AG10803 (cell line): ENCODE measurements at regions not wholly inside any gene's neighbourhood (a gene's known extent, or its start where the extent isn't known, plus 50 kb on each side); places are given as distances from the start of the nearest gene placed in this dataset.

Source experiments
- DNase-seq: peaks from one replicate; pipeline ENCODE4 v3.0.0; 2010; ENCODE audit warnings: low read depth
- H3K4me3 ChIP-seq: 2 replicates; pipeline ENCODE4 v1.5.1; 2011; ENCODE audit warnings: mild to moderate bottlenecking, low read length, control low read depth
- CTCF ChIP-seq: conservative IDR thresholded peaks from 2 replicates; pipeline ENCODE4 v1.5.1; 2011; ENCODE audit warnings: mild to moderate bottlenecking, low read length, control low read depth, inconsistent platforms

GRCh38 chr1:228963795-228964177, 228.5 kb downstream of the RHOU start:
- TF ChIP-seq CTCF = no peak
- no peak overlapping the region for H3K4me3 ChIP-seq
- no peak for DNase-seq

- peak; percentile 85 for DNase-seq
- H3K4me3 ChIP-seq = no peak overlapping the region
- TF ChIP-seq CTCF = no peak
Observed at GRCh38 chr1:228964178-228965089, 229.2 kb downstream of the RHOU start.

GRCh38 chr1:228968891-228969606, 233.8 kb downstream of the RHOU start:
- no peak overlapping the region for H3K4me3 ChIP-seq
- DNase-seq = no peak
- TF ChIP-seq CTCF = no peak

GRCh38 chr1:228969953-228970800, 234.9 kb downstream of the RHOU start:
- no peak for DNase-seq
- no peak for TF ChIP-seq CTCF
- no peak overlapping the region for H3K4me3 ChIP-seq

GRCh38 chr1:228972576-228972975, 237.3 kb downstream of the RHOU start:
- DNase-seq = no peak
- no peak for TF ChIP-seq CTCF

GRCh38 chr1:228974273-228974672, 239.0 kb downstream of the RHOU start:
- no peak for DNase-seq
- no peak overlapping the region for H3K4me3 ChIP-seq
- no peak for TF ChIP-seq CTCF

More at GRCh38 chr1:228972576-228972975, 237.3 kb downstream of the RHOU start:
- H3K4me3 ChIP-seq = no peak overlapping the region
